DOHH2 (cell line): ENCODE measurements at regions not wholly inside any gene's neighbourhood (a gene's known extent, or its start where the extent isn't known, plus 50 kb on each side); places are given as distances from the start of the nearest gene placed in this dataset.

Experiments used
- H3F3A ChIP-seq: fragments of 200-600 bp; sonication (generic), shearing (Covaris generic); 2 replicates; pipeline ENCODE4 v1.6.0; 2016; ENCODE audit warnings: antibody characterized with exemption, mild to moderate bottlenecking; ENCODE audit not compliant: control insufficient read depth, insufficient read depth
- H3K27ac ChIP-seq: fragments of 200-600 bp; sonication (generic); 2 replicates; pipeline ENCODE4 v1.5.1; 2014; ENCODE audit warnings: low read depth, mild to moderate bottlenecking, low read length, moderate library complexity
- H3K27me3 ChIP-seq: fragments of 200-600 bp; sonication (generic); 2 replicates; pipeline ENCODE4 v1.6.1; 2014; ENCODE audit warnings: mild to moderate bottlenecking, low read length, mixed read lengths; ENCODE audit not compliant: control insufficient read depth
- H3K36me3 ChIP-seq: fragments of 200-600 bp; sonication (generic); 2 replicates; pipeline ENCODE4 v1.6.1; 2014; ENCODE audit warnings: mild to moderate bottlenecking, low read length, moderate library complexity, mixed read lengths; ENCODE audit not compliant: control insufficient read depth
- H3K4me1 ChIP-seq: fragments of 200-600 bp; sonication (generic); 2 replicates; pipeline ENCODE4 v1.6.1; 2014; ENCODE audit warnings: mild to moderate bottlenecking, low read length, mixed read lengths; ENCODE audit not compliant: control insufficient read depth
- H3K4me2 ChIP-seq: fragments of 200-600 bp; sonication (generic); 2 replicates; pipeline ENCODE4 v1.6.0; 2014; ENCODE audit warnings: mild to moderate bottlenecking, low read length, moderate library complexity
- H3K4me3 ChIP-seq: fragments of 200-600 bp; sonication (generic); 2 replicates; pipeline ENCODE4 v1.5.1; 2014; ENCODE audit warnings: mild to moderate bottlenecking, low read length, mixed read lengths
- H3K79me2 ChIP-seq: fragments of 200-600 bp; sonication (generic); 2 replicates; pipeline ENCODE4 v1.6.1; 2014; ENCODE audit warnings: mild to moderate bottlenecking, low read length, mixed read lengths; ENCODE audit not compliant: control insufficient read depth
- H3K9me2 ChIP-seq: fragments of 200-600 bp; sonication (generic); replicated peaks from 2 replicates; pipeline ENCODE4 v1.6.1; 2014; ENCODE audit warnings: mild to moderate bottlenecking, low read length, mixed read lengths; ENCODE audit not compliant: control insufficient read depth
- H3K9me3 ChIP-seq: fragments of 200-600 bp; sonication (generic); 2 replicates; pipeline ENCODE4 v1.6.1; 2014; ENCODE audit warnings: antibody characterized with exemption, low read length, mixed read lengths; ENCODE audit not compliant: control insufficient read depth, insufficient read depth
- H4K20me1 ChIP-seq: fragments of 200-600 bp; sonication (generic); 2 replicates; pipeline ENCODE4 v1.6.0; 2014; ENCODE audit warnings: low read depth, mild to moderate bottlenecking, antibody characterized with exemption, low read length, moderate library complexity; ENCODE audit not compliant: control insufficient read depth, insufficient read depth
- EZH2phosphoT487 ChIP-seq: fragments of 200-600 bp; sonication (generic); IDR thresholded peaks from 2 replicates; pipeline ENCODE4 v1.6.1; 2017; ENCODE audit warnings: borderline replicate concordance, mild to moderate bottlenecking, antibody characterized with exemption, low read length, moderate library complexity, mixed read lengths
- TF ChIP-seq, protein P1 (sequence below): fragments of 200-600 bp; sonication (generic); IDR thresholded peaks from one replicate; pipeline ENCODE4 v1.5.1; 2014; ENCODE audit warnings: antibody characterized with exemption, mild to moderate bottlenecking, low read depth, low read length; ENCODE audit not compliant: poor library complexity, severe bottlenecking

- no peaks in the 10 kb centered on the region for H3K27me3 ChIP-seq
- H3K4me1 ChIP-seq, result no peaks in the 10 kb centered on the region
- TF ChIP-seq, protein P1, sequence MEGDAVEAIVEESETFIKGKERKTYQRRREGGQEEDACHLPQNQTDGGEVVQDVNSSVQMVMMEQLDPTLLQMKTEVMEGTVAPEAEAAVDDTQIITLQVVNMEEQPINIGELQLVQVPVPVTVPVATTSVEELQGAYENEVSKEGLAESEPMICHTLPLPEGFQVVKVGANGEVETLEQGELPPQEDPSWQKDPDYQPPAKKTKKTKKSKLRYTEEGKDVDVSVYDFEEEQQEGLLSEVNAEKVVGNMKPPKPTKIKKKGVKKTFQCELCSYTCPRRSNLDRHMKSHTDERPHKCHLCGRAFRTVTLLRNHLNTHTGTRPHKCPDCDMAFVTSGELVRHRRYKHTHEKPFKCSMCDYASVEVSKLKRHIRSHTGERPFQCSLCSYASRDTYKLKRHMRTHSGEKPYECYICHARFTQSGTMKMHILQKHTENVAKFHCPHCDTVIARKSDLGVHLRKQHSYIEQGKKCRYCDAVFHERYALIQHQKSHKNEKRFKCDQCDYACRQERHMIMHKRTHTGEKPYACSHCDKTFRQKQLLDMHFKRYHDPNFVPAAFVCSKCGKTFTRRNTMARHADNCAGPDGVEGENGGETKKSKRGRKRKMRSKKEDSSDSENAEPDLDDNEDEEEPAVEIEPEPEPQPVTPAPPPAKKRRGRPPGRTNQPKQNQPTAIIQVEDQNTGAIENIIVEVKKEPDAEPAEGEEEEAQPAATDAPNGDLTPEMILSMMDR, result no peak
- TF ChIP-seq EZH2phosphoT487, result no peak; the same call in 1 of the 2 replicates
- H3K79me2 ChIP-seq, result no peaks in the 10 kb centered on the region
- no peak overlapping the region for H3K4me3 ChIP-seq
- H3K27ac ChIP-seq, result no peak overlapping the region
- no peaks in the 10 kb centered on the region for H4K20me1 ChIP-seq
- no peaks in the 10 kb centered on the region for H3F3A ChIP-seq
- no peaks in the 10 kb centered on the region for H3K9me3 ChIP-seq
- H3K9me2 ChIP-seq, result no peaks in the 10 kb centered on the region
- no peak overlapping the region for H3K4me2 ChIP-seq
- no peaks in the 10 kb centered on the region for H3K36me3 ChIP-seq
Observed at GRCh38 chrX:139203651-139204570, 326.6 kb upstream of the F9 start.

DNA sequence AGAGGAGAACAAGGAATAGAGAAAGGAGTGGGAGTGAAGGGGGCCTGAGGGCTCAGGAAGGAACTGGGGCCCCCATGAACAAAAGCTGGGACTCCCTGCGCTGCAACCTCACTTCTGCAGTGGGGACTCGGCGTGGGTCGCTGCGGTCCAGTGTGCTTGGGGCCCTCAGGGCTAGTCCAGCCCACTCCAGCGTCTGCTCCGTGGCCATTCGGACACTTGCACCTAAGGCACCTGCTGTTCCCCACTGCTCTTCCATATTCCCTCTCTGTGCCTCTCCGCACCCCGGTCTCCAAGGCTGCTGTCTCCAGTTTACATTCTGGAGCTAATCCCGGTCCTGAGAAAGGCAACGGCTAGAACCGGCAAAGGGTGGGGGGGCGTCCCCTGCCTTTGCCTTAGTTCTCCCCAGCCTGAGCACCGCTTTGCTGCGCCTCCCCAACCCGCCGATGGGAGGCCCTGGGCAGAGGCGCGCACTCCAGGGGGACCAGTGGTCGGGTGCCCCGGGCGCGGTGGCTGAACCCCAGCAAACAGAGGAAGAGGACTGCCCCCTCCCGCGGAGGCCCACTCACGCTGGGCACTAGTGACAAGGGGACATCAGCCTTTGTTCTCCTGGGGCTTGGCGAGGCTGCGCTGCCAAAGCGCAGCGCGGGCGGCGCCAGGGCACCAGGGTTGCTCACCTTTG, 327.7 kb upstream of the F9 start:
- Histone ChIP-seq H3K4me3 (no peak overlapping the region), H3K4me2 (no peak overlapping the region), H3K27me3 (no peaks in the 10 kb centered on the region), H3K9me3 (no peaks in the 10 kb centered on the region), H3K79me2 (no peaks in the 10 kb centered on the region), H3K4me1 (no peaks in the 10 kb centered on the region), H3K9me2 (no peaks in the 10 kb centered on the region), H3K27ac (no peak overlapping the region), H4K20me1 (no peaks in the 10 kb centered on the region), H3F3A (no peaks in the 10 kb centered on the region), H3K36me3 (no peaks in the 10 kb centered on the region)
- TF ChIP-seq EZH2phosphoT487, result no peak
- TF ChIP-seq, protein P1, result no peak

- Histone ChIP-seq H3K9me2 (no peaks in the 10 kb centered on the region), H3K27me3 (no peaks in the 10 kb centered on the region), H3K4me2 (no peak overlapping the region), H3K9me3 (no peaks in the 10 kb centered on the region), H3K79me2 (no peaks in the 10 kb centered on the region), H3K4me3 (no peak overlapping the region), H3K4me1 (no peaks in the 10 kb centered on the region), H3K27ac (no peak overlapping the region), H3K36me3 (no peaks in the 10 kb centered on the region), H4K20me1 (no peaks in the 10 kb centered on the region), H3F3A (no peaks in the 10 kb centered on the region)
- TF ChIP-seq EZH2phosphoT487, result no peak
- TF ChIP-seq, protein P1, result no peak
Observed at GRCh38 chrX:139201924-139202323, 328.6 kb upstream of the F9 start.
